ENCODE measurements at regions not wholly inside any gene's neighbourhood (a gene's known extent, or its start where the extent isn't known, plus 50 kb on each side); places are given as distances from the start of the nearest gene placed in this dataset.

- TF ChIP-seq EZH2phosphoT487 (IDR thresholded peaks at IDR 0.05; ENCODE audit: borderline replicate concordance, low read depth, low read length) (no peak), CTCF (conservative IDR thresholded peaks at IDR 0.05; ENCODE audit: low read length) (no peak)
- H3K79me2 ChIP-seq (ENCODE audit: insufficient read depth, low read depth, low read length) = no peaks in the 10 kb centered on the region
- no peak overlapping the region for H3K4me3 ChIP-seq (ENCODE audit: low read depth, low read length, poor library complexity, severe bottlenecking)
- no TSS peak for BruUV-seq (replicated peaks)
- H2AFZ ChIP-seq (ENCODE audit: low read length) = no peak overlapping the region
- no peaks in the 10 kb centered on the region for H3K9me2 ChIP-seq (ENCODE audit: insufficient read depth, low read length)
- H3K4me1 ChIP-seq (ENCODE audit: insufficient read depth, low read length, poor library complexity, severe bottlenecking) = no peaks in the 10 kb centered on the region
- no peak overlapping the region for H3K4me2 ChIP-seq (ENCODE audit: low read length)
- H3K36me3 ChIP-seq (ENCODE audit: insufficient read depth, low read length) = no peaks in the 10 kb centered on the region
- DNase-seq (ENCODE audit: low spot score) = no peak
- H3K27ac ChIP-seq (ENCODE audit: low read depth, low read length, poor library complexity, severe bottlenecking) = no peak overlapping the region
- POLR2A ChIA-PET = interaction anchor here (0.8 kb wide), 1 partner anchor 192 kb away, joined by 9 read pairs; no protein-coding TSS in a partner anchor
- CTCF ChIA-PET (ENCODE audit: unreplicated experiment) = no interaction called here
- no peaks in the 10 kb centered on the region for H3K9me3 ChIP-seq (ENCODE audit: low read length)
- no peaks in the 10 kb centered on the region for H4K20me1 ChIP-seq (ENCODE audit: insufficient read depth, low read length)
- intact Hi-C loops (cut with micrococcal nuclease; ENCODE audit: unreplicated experiment) = no loop called here
Observed at GRCh38 chr4:128388352-128388630, 100.7 kb upstream of the PGRMC2 start.

GRCh38 chr4:128387600-128388351 lies 100.2 kb upstream of the PGRMC2 start:
- Histone ChIP-seq H3K27ac (ENCODE audit: low read depth, low read length, poor library complexity, severe bottlenecking) (no peak overlapping the region), H2AFZ (ENCODE audit: low read length) (no peak overlapping the region), H3K4me2 (ENCODE audit: low read length) (no peak overlapping the region), H3K79me2 (ENCODE audit: insufficient read depth, low read depth, low read length) (no peaks in the 10 kb centered on the region), H3K4me1 (ENCODE audit: insufficient read depth, low read length, poor library complexity, severe bottlenecking) (no peaks in the 10 kb centered on the region), H3K4me3 (ENCODE audit: low read depth, low read length, poor library complexity, severe bottlenecking) (no peak overlapping the region), H3K9me2 (ENCODE audit: insufficient read depth, low read length) (no peaks in the 10 kb centered on the region), H3K36me3 (ENCODE audit: insufficient read depth, low read length) (no peaks in the 10 kb centered on the region), H3K9me3 (ENCODE audit: low read length) (no peaks in the 10 kb centered on the region), H4K20me1 (ENCODE audit: insufficient read depth, low read length) (no peaks in the 10 kb centered on the region)
- no peak for DNase-seq (ENCODE audit: low spot score)
- no TSS peak for BruUV-seq (replicated peaks)
- intact Hi-C loops (cut with micrococcal nuclease; ENCODE audit: unreplicated experiment) = no loop called here
- POLR2A ChIA-PET = interaction anchor here (0.8 kb wide), 1 partner anchor 193 kb away, joined by 9 read pairs; no protein-coding TSS in a partner anchor
- TF ChIP-seq CTCF (conservative IDR thresholded peaks at IDR 0.05; ENCODE audit: low read length) = no peak
- TF ChIP-seq EZH2phosphoT487 (IDR thresholded peaks at IDR 0.05; ENCODE audit: borderline replicate concordance, low read depth, low read length) = no peak
- CTCF ChIA-PET (ENCODE audit: unreplicated experiment) = no interaction called here

GRCh38 chr4:128386761-128387599 lies 99.4 kb upstream of the PGRMC2 start:
- H3K36me3 ChIP-seq (ENCODE audit: insufficient read depth, low read length) = no peaks in the 10 kb centered on the region
- no TSS peak for BruUV-seq (replicated peaks)
- no peak overlapping the region for H2AFZ ChIP-seq (ENCODE audit: low read length)
- intact Hi-C loops (cut with micrococcal nuclease; ENCODE audit: unreplicated experiment) = no loop called here
- no peaks in the 10 kb centered on the region for H3K4me1 ChIP-seq (ENCODE audit: insufficient read depth, low read length, poor library complexity, severe bottlenecking)
- no peaks in the 10 kb centered on the region for H3K9me2 ChIP-seq (ENCODE audit: insufficient read depth, low read length)
- no peaks in the 10 kb centered on the region for H3K9me3 ChIP-seq (ENCODE audit: low read length)
- H3K4me2 ChIP-seq (ENCODE audit: low read length) = no peak overlapping the region
- no peaks in the 10 kb centered on the region for H4K20me1 ChIP-seq (ENCODE audit: insufficient read depth, low read length)
- ChIA-PET POLR2A (no interaction called here), CTCF (ENCODE audit: unreplicated experiment) (no interaction called here)
- H3K4me3 ChIP-seq (ENCODE audit: low read depth, low read length, poor library complexity, severe bottlenecking) = no peak overlapping the region
- DNase-seq (ENCODE audit: low spot score) = no peak
- no peak overlapping the region for H3K27ac ChIP-seq (ENCODE audit: low read depth, low read length, poor library complexity, severe bottlenecking)
- TF ChIP-seq EZH2phosphoT487 (IDR thresholded peaks at IDR 0.05; ENCODE audit: borderline replicate concordance, low read depth, low read length) (no peak), CTCF (conservative IDR thresholded peaks at IDR 0.05; ENCODE audit: low read length) (no peak)
- H3K79me2 ChIP-seq (ENCODE audit: insufficient read depth, low read depth, low read length) = no peaks in the 10 kb centered on the region
